Fibroblast of the aortic adventitia (primary cell): ENCODE measurements at regions not wholly inside any gene's neighbourhood (a gene's known extent, or its start where the extent isn't known, plus 50 kb on each side); places are given as distances from the start of the nearest gene placed in this dataset.
A peak's percentile ranks its signal among the peaks of the same experiment; 100 is the strongest.

ENCODE experiments used
- DNase-seq: peaks from one replicate; pipeline ENCODE4 v3.0.0-alpha.2; 2010; ENCODE audit warnings: low read depth
- H3K4me3 ChIP-seq: 2 replicates; pipeline ENCODE4 v1.5.1; 2011; ENCODE audit warnings: low read depth, mild to moderate bottlenecking, control low read depth, low read length, moderate library complexity
- CTCF ChIP-seq: IDR thresholded peaks from 2 replicates; pipeline ENCODE4 v1.5.1; 2011; ENCODE audit warnings: mild to moderate bottlenecking, low read length, control low read depth, inconsistent platforms; ENCODE audit not compliant: insufficient read depth

GRCh38 chr4:123216543-123216942 lies 180.1 kb upstream of the SPRY1 start:
- DNase-seq: no peak
- H3K4me3 ChIP-seq: no peak overlapping the region
- TF ChIP-seq CTCF: no peak

- no peak for DNase-seq
- TF ChIP-seq CTCF: no peak
- H3K4me3 ChIP-seq: no peak overlapping the region
Observed at GRCh38 chr4:123216946-123217345, 179.6 kb upstream of the SPRY1 start.

- TF ChIP-seq CTCF: no peak
- no peak for DNase-seq
- H3K4me3 ChIP-seq: no peak overlapping the region
Observed at GRCh38 chr4:123217664-123218063, 178.9 kb upstream of the SPRY1 start.

GRCh38 chr4:123218981-123219380 lies 177.6 kb upstream of the SPRY1 start:
- H3K4me3 ChIP-seq: no peak overlapping the region
- no peak for DNase-seq
- no peak for TF ChIP-seq CTCF

- DNase-seq: no peak
- no peak for TF ChIP-seq CTCF
- H3K4me3 ChIP-seq: no peak overlapping the region
Observed at GRCh38 chr4:123229286-123229685, 167.3 kb upstream of the SPRY1 start.

- no peak for TF ChIP-seq CTCF
- H3K4me3 ChIP-seq: no peak overlapping the region
- DNase-seq: peak; percentile 13
Observed at GRCh38 chr4:123230061-123230460, 166.5 kb upstream of the SPRY1 start.

GRCh38 chr4:123232439-123232838 lies 164.2 kb upstream of the SPRY1 start:
- no peak overlapping the region for H3K4me3 ChIP-seq
- DNase-seq: no peak
- no peak for TF ChIP-seq CTCF
